Psoas muscle (tissue), 7 donors: ENCODE measurements at regions not wholly inside any gene's neighbourhood (a gene's known extent, or its start where the extent isn't known, plus 50 kb on each side); places are given as distances from the start of the nearest gene placed in this dataset.

Source experiments
- ATAC-seq, 4 donors: fragments of 200-7000 bp; cut with Tn5 transposase; one replicate each; pipeline ENCODE4 v1.9.1; 2020; ENCODE audit warnings: moderate library complexity in 3 of 4, mild to moderate bottlenecking in 2 of 4
- DNase-seq, 2 donors: peaks; one replicate each; pipeline ENCODE4 v3.0.0-alpha.2; 2020
- H3K27ac ChIP-seq: fragments of 200-600 bp; one replicate; pipeline ENCODE4 v1.8.0; 2022
- H3K27me3 ChIP-seq, 3 donors: fragments of 200-600 bp in 1 of 3; one replicate each; pipeline versions ENCODE4 v1.6.1 to v1.8.0; 2013 to 2022; ENCODE audit warnings: low read length in 2 of 3, mild to moderate bottlenecking in 2 of 3, moderate library complexity in 1 of 3; ENCODE audit not compliant: insufficient read depth in 3 of 3
- H3K36me3 ChIP-seq, 2 donors: fragments of 200-600 bp in 1 of 2; one replicate each; pipeline versions ENCODE4 v1.6.1 to v1.8.0; 2013 to 2022; ENCODE audit warnings: low read depth in 1 of 2, mild to moderate bottlenecking in 1 of 2, moderate library complexity in 1 of 2; ENCODE audit not compliant: insufficient read depth in 1 of 2
- H3K4me1 ChIP-seq: fragments of 200-600 bp; one replicate; pipeline ENCODE4 v1.8.0; 2022
- H3K4me3 ChIP-seq: fragments of 200-600 bp; one replicate; pipeline ENCODE4 v1.8.0; 2022; ENCODE audit warnings: mild to moderate bottlenecking
- H3K9me3 ChIP-seq: fragments of 200-600 bp; one replicate; pipeline ENCODE4 v1.8.0; 2022
- CTCF ChIP-seq: fragments of 200-600 bp; IDR thresholded peaks from one replicate; pipeline ENCODE4 v1.8.0; 2022; ENCODE audit warnings: antibody characterized with exemption
- WGBS, 3 donors: extraction: QIAGEN DNeasy Blood & Tissue Kit; methylation state at CpG; one replicate each; pipeline versions ENCODE4 v1.1.6 to v1.1.7; 2013; 5-methylcytosine and 5-hydroxymethylcytosine counted together
- intact Hi-C, 2 donors: fragments of 100-400 bp; cut with DNase I; formaldehyde crosslinking; loops; one replicate each; pipeline versions ENCODE4 v1.11.0 to v1.14.2; 2022
- donor health status: healthy with polysubstance abuse.
- donor health status: DM: no; HTN: no; CAD: no; lungs with moderate emphysema.
- donor health status: Bipolar disorder and iron deficiency.
- donor health status: healthy.
- donor health status: DM: yes; HTN: yes; CAD: no.
- donor health status: DM: no; HTN: no; CAD: no.
- donor health status: DM: yes; HTN: yes; CAD: no.

GRCh38 chr14:83047059-83047830, 1513.6 kb upstream of the SEL1L start:
- Histone ChIP-seq H3K27me3 (no peaks in the 10 kb centered on the region), H3K36me3 (no peaks in the 10 kb centered on the region), H3K4me3 (no peak overlapping the region), H3K4me1 (no peaks in the 10 kb centered on the region), H3K27ac (no peak overlapping the region), H3K9me3 (no peaks in the 10 kb centered on the region)
- ATAC-seq: no peak
- TF ChIP-seq CTCF: no peak
- intact Hi-C loops: no loop called here
- 51 to 58% (median 52%) methylated on average over 2 of the region's 2 CpGs for WGBS, 3 donors
- DNase-seq: no peak

- no peaks in the 10 kb centered on the region for H3K9me3 ChIP-seq
- H3K36me3 ChIP-seq: no peaks in the 10 kb centered on the region
- no peak overlapping the region for H3K4me3 ChIP-seq
- DNase-seq (no peak), ATAC-seq (no peak)
- H3K4me1 ChIP-seq: no peaks in the 10 kb centered on the region
- intact Hi-C loops: no loop called here
- H3K27ac ChIP-seq: no peak overlapping the region
- TF ChIP-seq CTCF: no peak
- no peaks in the 10 kb centered on the region for H3K27me3 ChIP-seq
- WGBS, 3 donors: 94 to 97% (median 95%) methylated on average over 1 of the region's 1 CpG
Observed at GRCh38 chr14:83053022-83053710, 1519.5 kb upstream of the SEL1L start.

DNA sequence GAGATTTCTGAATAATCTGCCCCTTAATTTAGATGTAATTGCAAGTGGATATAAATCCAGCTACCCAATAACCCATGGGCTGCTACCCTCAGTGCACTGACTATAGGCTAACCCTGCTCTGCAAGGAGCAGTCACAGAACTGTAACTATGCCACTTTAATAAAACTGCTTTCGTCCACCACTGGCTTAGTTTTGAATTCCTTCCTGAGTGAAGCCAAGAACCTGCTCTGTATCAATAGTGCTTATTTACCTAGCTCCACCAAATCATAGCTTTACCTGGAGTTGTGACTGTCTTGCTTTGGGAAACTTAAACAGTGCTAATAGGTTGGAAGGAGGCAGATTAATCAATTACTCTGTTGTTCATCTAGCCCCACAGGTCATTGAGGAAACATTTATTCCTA, 1524.4 kb upstream of the SEL1L start:
- H3K9me3 ChIP-seq: no peaks in the 10 kb centered on the region
- ATAC-seq: no peak
- H3K27ac ChIP-seq: no peak overlapping the region
- TF ChIP-seq CTCF: no peak
- intact Hi-C loops: no loop called here
- WGBS, 3 donors: 67 to 83% (median 81%) methylated on average over 1 of the region's 1 CpG
- H3K36me3 ChIP-seq: no peaks in the 10 kb centered on the region
- H3K4me3 ChIP-seq: no peak overlapping the region
- H3K4me1 ChIP-seq: no peaks in the 10 kb centered on the region
- no peaks in the 10 kb centered on the region for H3K27me3 ChIP-seq
- no peak for DNase-seq

DNA sequence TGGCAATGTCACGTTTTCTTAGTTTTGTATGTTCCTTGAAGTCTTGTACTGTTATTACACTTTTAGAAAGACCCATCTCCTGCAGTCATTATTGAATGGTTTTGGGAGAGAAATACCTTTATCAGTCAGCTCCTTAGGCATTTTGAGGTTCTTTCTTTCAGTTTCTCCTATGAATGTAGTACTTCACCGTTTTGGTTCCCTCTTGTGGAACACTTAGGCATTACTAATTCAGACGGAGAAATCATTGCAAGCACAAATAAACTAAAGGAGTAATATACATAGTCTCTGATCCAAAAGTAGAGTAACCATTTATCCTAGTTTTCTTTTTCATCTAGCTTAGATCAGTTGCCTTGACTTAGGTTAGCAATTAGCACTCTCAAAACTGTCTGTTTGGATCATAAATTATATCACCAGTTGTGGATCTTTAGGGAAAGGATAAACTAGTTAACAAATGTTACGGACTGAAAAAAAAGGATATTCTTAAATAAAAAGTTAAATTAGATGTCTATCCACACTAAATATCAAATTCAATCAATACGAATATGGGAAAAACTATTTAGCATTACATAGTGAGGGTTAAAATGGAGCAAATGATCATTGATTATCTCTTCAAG, 1538.3 kb upstream of the SEL1L start:
- Histone ChIP-seq H3K9me3 (no peaks in the 10 kb centered on the region), H3K27me3 (no peaks in the 10 kb centered on the region), H3K4me3 (no peak overlapping the region), H3K36me3 (no peaks in the 10 kb centered on the region), H3K27ac (no peak overlapping the region), H3K4me1 (no peaks in the 10 kb centered on the region)
- 51 to 61% (median 55%) methylated on average over 5 of the region's 5 CpGs for WGBS, 3 donors
- DNase-seq (no peak), ATAC-seq (no peak)
- intact Hi-C loops: no loop called here
- TF ChIP-seq CTCF: no peak
